H9 (cell line): ENCODE measurements at regions not wholly inside any gene's neighbourhood (a gene's known extent, or its start where the extent isn't known, plus 50 kb on each side); places are given as distances from the start of the nearest gene placed in this dataset.

Experiments used
- DNase-seq: peaks from one replicate; pipeline ENCODE4 v3.0.0-alpha.2; 2017
- H2AFZ ChIP-seq: one replicate; pipeline ENCODE4 v1.6.1; 2013; ENCODE audit warnings: mild to moderate bottlenecking, low read length, control low read depth, moderate library complexity
- H2AK5ac ChIP-seq: 2 replicates; pipeline ENCODE4 v1.6.1; 2013; ENCODE audit warnings: low read length, control low read depth, mixed read lengths; ENCODE audit not compliant: insufficient read length
- H2BK120ac ChIP-seq: one replicate; pipeline ENCODE4 v1.6.1; 2013; ENCODE audit warnings: low read depth, mild to moderate bottlenecking, low read length, control low read depth, inconsistent platforms; ENCODE audit not compliant: poor library complexity, severe bottlenecking
- H2BK12ac ChIP-seq: 2 replicates; pipeline ENCODE4 v1.6.1; 2013; ENCODE audit warnings: low read length, control low read depth, mixed read lengths, low read depth; ENCODE audit not compliant: insufficient read length
- H2BK15ac ChIP-seq: 2 replicates; pipeline ENCODE4 v1.6.1; 2013; ENCODE audit warnings: low read depth, low read length, control low read depth
- H2BK20ac ChIP-seq: one replicate; pipeline ENCODE4 v1.6.1; 2013; ENCODE audit warnings: low read depth, mild to moderate bottlenecking, low read length, control low read depth, inconsistent platforms; ENCODE audit not compliant: poor library complexity, severe bottlenecking
- H2BK5ac ChIP-seq: 2 replicates; pipeline ENCODE4 v1.6.1; 2013; ENCODE audit warnings: low read length, control low read depth, mixed read lengths; ENCODE audit not compliant: insufficient read length
- H3K14ac ChIP-seq: 2 replicates; pipeline ENCODE4 v1.6.1; 2013; ENCODE audit warnings: low read length, control low read depth; ENCODE audit not compliant: insufficient read depth
- H3K18ac ChIP-seq: 2 replicates; pipeline ENCODE4 v1.6.1; 2013; ENCODE audit warnings: low read depth, mild to moderate bottlenecking, mixed read lengths, low read length, control low read depth; ENCODE audit not compliant: insufficient read length
- H3K23ac ChIP-seq: 2 replicates; pipeline ENCODE4 v1.6.1; 2013; ENCODE audit warnings: low read length, control low read depth, mixed read lengths, low read depth; ENCODE audit not compliant: insufficient read length
- H3K23me2 ChIP-seq: 2 replicates; pipeline ENCODE4 v1.6.1; 2013; ENCODE audit warnings: low read depth, mild to moderate bottlenecking, mixed read lengths, low read length, control low read depth; ENCODE audit not compliant: insufficient read length, poor library complexity, severe bottlenecking
- H3K27ac ChIP-seq: 2 replicates; pipeline ENCODE4 v1.5.1; 2013; ENCODE audit warnings: low read length, control low read depth, mixed read lengths, low read depth; ENCODE audit not compliant: insufficient read length
- H3K27me3 ChIP-seq: 2 replicates; pipeline ENCODE4 v1.6.1; 2013; ENCODE audit warnings: low read length, control low read depth, inconsistent platforms; ENCODE audit not compliant: insufficient read depth
- H3K4ac ChIP-seq: 2 replicates; pipeline ENCODE4 v1.6.1; 2013; ENCODE audit warnings: low read depth, mild to moderate bottlenecking, control low read depth, inconsistent platforms, low read length, moderate library complexity
- H3K4me1 ChIP-seq: 2 replicates; pipeline ENCODE4 v1.6.1; 2013; ENCODE audit warnings: low read length, control low read depth, inconsistent platforms; ENCODE audit not compliant: insufficient read depth
- H3K4me2 ChIP-seq: 2 replicates; pipeline ENCODE4 v1.6.1; 2013; ENCODE audit warnings: low read length, control low read depth, mixed read lengths; ENCODE audit not compliant: insufficient read length, insufficient read depth
- H3K56ac ChIP-seq: 2 replicates; pipeline ENCODE4 v1.6.1; 2013; ENCODE audit warnings: low read depth, mild to moderate bottlenecking, mixed read lengths, low read length, control low read depth; ENCODE audit not compliant: insufficient read length
- H3K79me1 ChIP-seq: 2 replicates; pipeline ENCODE4 v1.6.1; 2013; ENCODE audit warnings: low read depth, mild to moderate bottlenecking, moderate library complexity, low read length, control low read depth, inconsistent platforms; ENCODE audit not compliant: insufficient read depth, poor library complexity, severe bottlenecking
- H3K79me2 ChIP-seq: 2 replicates; pipeline ENCODE4 v1.6.1; 2013; ENCODE audit warnings: low read length, control low read depth, inconsistent platforms; ENCODE audit not compliant: insufficient read depth
- H3K9ac ChIP-seq: 2 replicates; pipeline ENCODE4 v1.6.1; 2013; ENCODE audit warnings: low read length, control low read depth, mixed read lengths; ENCODE audit not compliant: insufficient read length; ENCODE audit errors: extremely low read depth
- H3K9me3 ChIP-seq: one replicate; pipeline ENCODE4 v1.6.1; 2013; ENCODE audit warnings: low read depth, low read length, inconsistent platforms; ENCODE audit not compliant: control insufficient read depth
- H3T11ph ChIP-seq: one replicate; pipeline ENCODE4 v1.6.1; 2013; ENCODE audit warnings: mild to moderate bottlenecking, low read length, control low read depth, inconsistent platforms
- H4K20me1 ChIP-seq: one replicate; pipeline ENCODE4 v1.6.1; 2013; ENCODE audit not compliant: control insufficient read depth, insufficient read length, insufficient read depth
- H4K5ac ChIP-seq: 2 replicates; pipeline ENCODE4 v1.6.1; 2013; ENCODE audit warnings: low read depth, mild to moderate bottlenecking, mixed read lengths, low read length, control low read depth; ENCODE audit not compliant: insufficient read length
- H4K8ac ChIP-seq: replicated peaks from 2 replicates; pipeline ENCODE4 v1.6.1; 2013; ENCODE audit warnings: low read length, control low read depth, mixed read lengths, low read depth; ENCODE audit not compliant: insufficient read length
- H4K91ac ChIP-seq: 2 replicates; pipeline ENCODE4 v1.6.1; 2013; ENCODE audit warnings: low read depth, mild to moderate bottlenecking, moderate library complexity, mixed read lengths, low read length, control low read depth; ENCODE audit not compliant: insufficient read length
- H3K27ac Mint-ChIP-seq, 3 experiments: 2 replicates in 2 of 3; 3 replicates in 1 of 3; pipeline ENCODE4 v1.8.0; 2020 to 2021; ENCODE audit warnings: mixed read lengths in 3 of 3, mild to moderate bottlenecking in 1 of 3, moderate library complexity in 1 of 3
- H3K27me3 Mint-ChIP-seq: 2 replicates; pipeline ENCODE4 v1.8.0; 2021; ENCODE audit warnings: low read depth, mild to moderate bottlenecking, moderate library complexity, mixed read lengths
- H3K36me3 Mint-ChIP-seq, 3 experiments: 2 replicates in 2 of 3; 3 replicates in 1 of 3; pipeline ENCODE4 v1.8.0; 2020 to 2021; ENCODE audit warnings: low read depth in 3 of 3, mixed read lengths in 3 of 3; ENCODE audit not compliant: insufficient read depth in 1 of 3
- H3K4me1 Mint-ChIP-seq, 2 experiments: 2 replicates each; pipeline ENCODE4 v1.8.0; 2020; ENCODE audit warnings: mixed read lengths in 2 of 2
- H3K4me3 Mint-ChIP-seq, 2 experiments: 2 replicates in 1 of 2; 3 replicates in 1 of 2; pipeline ENCODE4 v1.8.0; 2020 to 2021; ENCODE audit warnings: mild to moderate bottlenecking in 2 of 2, mixed read lengths in 2 of 2, moderate library complexity in 1 of 2
- H3K9me3 Mint-ChIP-seq, 2 experiments: 2 replicates in 1 of 2; 3 replicates in 1 of 2; pipeline ENCODE4 v1.8.0; 2020; ENCODE audit warnings: mild to moderate bottlenecking in 2 of 2, mixed read lengths in 2 of 2, moderate library complexity in 1 of 2
- CTCF ChIP-seq: fragments of 200-600 bp; sonication (generic); conservative IDR thresholded peaks from 3 replicates; pipeline ENCODE4 v1.8.0; 2021; ENCODE audit warnings: antibody characterized with exemption, mild to moderate bottlenecking
- WGBS: extraction: QIAGEN DNeasy Blood & Tissue Kit; methylation state at CpG from one replicate; pipeline ENCODE4 v1.1.7; 2013; ENCODE audit warnings: missing lambda C conversion rate, low lambda C conversion rate, mixed read lengths; ENCODE audit not compliant: insufficient read length; ENCODE audit errors: extremely low coverage; 5-methylcytosine and 5-hydroxymethylcytosine counted together

DNA sequence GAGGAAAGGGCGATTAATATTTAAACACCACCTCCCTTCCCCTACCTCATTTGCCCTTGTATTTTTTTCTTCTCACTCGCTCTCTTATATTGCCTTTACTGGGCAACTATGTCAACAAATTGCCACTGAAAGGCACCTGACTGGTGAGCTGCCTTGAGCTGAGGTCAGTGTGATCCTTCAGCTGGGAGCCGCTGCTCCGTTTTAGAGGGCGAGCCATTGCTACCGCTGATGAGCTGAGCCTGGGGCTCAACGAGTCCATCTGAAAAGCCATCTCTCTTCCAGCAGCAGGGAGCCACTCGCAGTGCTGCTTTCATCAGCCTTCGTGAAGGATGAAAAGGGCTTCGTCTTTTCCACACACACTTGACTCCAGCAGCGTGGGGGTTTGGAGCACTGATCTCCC lies 108.0 kb upstream of the KIF26B start:
- Histone ChIP-seq H2BK12ac (no peak overlapping the region), H3K56ac (no peak overlapping the region), H3K9ac (no peak overlapping the region), H2BK20ac (no peak overlapping the region), H4K8ac (no peak overlapping the region), H3K14ac (no peak overlapping the region), H2AFZ (no peak overlapping the region), H3K27me3 (no peaks in the 10 kb centered on the region), H3K9me3 (no peaks in the 10 kb centered on the region), H4K91ac (no peak overlapping the region), H3K4me1 (peaks cover 9% of the 10 kb centered on the region; the same call in 1 of the 2 replicates), H3K4ac (no peak overlapping the region), H2BK15ac (no peak overlapping the region), H3T11ph (no peak overlapping the region), H3K79me2 (no peaks in the 10 kb centered on the region), H3K79me1 (no peaks in the 10 kb centered on the region), H3K27ac (no peak overlapping the region), H4K5ac (no peak overlapping the region), H2AK5ac (no peak overlapping the region), H2BK120ac (no peak overlapping the region), H2BK5ac (no peak overlapping the region), H3K4me2 (no peak overlapping the region), H3K23me2 (no peaks in the 10 kb centered on the region), H4K20me1 (no peaks in the 10 kb centered on the region), H3K18ac (no peak overlapping the region), H3K23ac (no peak overlapping the region)
- DNase-seq: peak; percentile 45
- H3K27me3 Mint-ChIP-seq: no peaks in the 10 kb centered on the region
- no peaks in the 10 kb centered on the region; a peak in 1 of 7 replicates for H3K36me3 Mint-ChIP-seq
- peaks cover 21 to 33% of the 10 kb centered on the region in 2 experiments for H3K4me1 Mint-ChIP-seq
- TF ChIP-seq CTCF: no peak
- no peak overlapping the region for H3K4me3 Mint-ChIP-seq
- no peaks in the 10 kb centered on the region for H3K9me3 Mint-ChIP-seq
- peak overlapping the region in 1 of 3 experiments; percentile 86; a peak in 2 of 7 replicates for H3K27ac Mint-ChIP-seq
- no CpG with 5 or more reads among the region's 11 CpGs for WGBS
